GM18508 (cell line): ENCODE measurements at regions not wholly inside any gene's neighbourhood (a gene's known extent, or its start where the extent isn't known, plus 50 kb on each side); places are given as distances from the start of the nearest gene placed in this dataset.

Source experiments
- ATAC-seq: cut with Tn5 transposase; IDR thresholded peaks from one replicate; pipeline ENCODE4 v1.9.1; 2021; ENCODE audit warnings: moderate number of reproducible peaks; ENCODE audit not compliant: insufficient read depth, unreplicated experiment

- ATAC-seq, result no peak
These were observed 77.8 kb upstream of the SMLR1 start for GRCh38 chr6:130749402-130749801.

GRCh38 chr6:130752267-130752666, 74.9 kb upstream of the SMLR1 start:
- ATAC-seq, result no peak

GRCh38 chr6:130754786-130755367, 72.3 kb upstream of the SMLR1 start:
- ATAC-seq, result no peak

GRCh38 chr6:130755368-130756034, 71.7 kb upstream of the SMLR1 start:
- ATAC-seq, result no peak

- ATAC-seq, result no peak
These were observed 70.4 kb upstream of the SMLR1 start for GRCh38 chr6:130756824-130757223.

- ATAC-seq, result no peak
These were observed 68.4 kb upstream of the SMLR1 start for GRCh38 chr6:130758813-130759212.

DNA sequence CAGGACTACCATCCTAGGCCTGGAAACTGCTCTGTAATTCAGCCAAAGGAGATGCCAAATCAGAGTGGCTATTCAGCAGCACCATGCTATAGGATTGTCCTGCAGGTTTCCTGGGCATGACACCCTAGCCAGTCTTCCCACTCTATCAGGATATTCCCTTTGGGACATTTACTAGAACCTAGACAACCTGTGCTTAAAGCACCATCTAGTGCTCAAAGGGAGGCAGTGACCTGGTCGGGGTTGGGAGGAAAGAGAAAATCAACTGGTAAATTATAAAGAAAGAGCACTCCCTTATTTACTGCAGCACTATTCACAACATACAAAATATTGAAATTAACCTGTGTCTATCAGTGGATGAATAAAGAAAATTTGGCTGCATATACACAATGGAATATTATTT, 67.2 kb upstream of the SMLR1 start:
- ATAC-seq, result no peak

DNA sequence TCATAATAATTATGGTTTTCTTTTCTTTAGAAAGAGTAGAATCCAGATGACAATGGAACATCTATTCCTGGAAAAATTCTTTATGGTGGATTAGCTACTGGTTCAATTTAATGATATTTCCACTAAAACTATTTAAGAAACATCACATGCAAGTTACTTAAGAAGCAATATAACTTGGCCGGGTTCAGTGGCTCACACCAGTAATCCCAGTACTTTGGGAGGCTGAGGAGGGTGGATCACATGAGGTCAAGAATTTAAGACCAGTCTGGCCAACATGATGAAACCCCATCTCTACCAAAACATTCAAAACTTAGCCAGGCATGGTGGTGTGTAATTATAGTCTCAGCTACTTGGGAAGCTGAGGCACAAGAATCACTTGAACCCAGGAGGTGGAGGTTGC, 65.9 kb upstream of the SMLR1 start:
- no peak for ATAC-seq

DNA sequence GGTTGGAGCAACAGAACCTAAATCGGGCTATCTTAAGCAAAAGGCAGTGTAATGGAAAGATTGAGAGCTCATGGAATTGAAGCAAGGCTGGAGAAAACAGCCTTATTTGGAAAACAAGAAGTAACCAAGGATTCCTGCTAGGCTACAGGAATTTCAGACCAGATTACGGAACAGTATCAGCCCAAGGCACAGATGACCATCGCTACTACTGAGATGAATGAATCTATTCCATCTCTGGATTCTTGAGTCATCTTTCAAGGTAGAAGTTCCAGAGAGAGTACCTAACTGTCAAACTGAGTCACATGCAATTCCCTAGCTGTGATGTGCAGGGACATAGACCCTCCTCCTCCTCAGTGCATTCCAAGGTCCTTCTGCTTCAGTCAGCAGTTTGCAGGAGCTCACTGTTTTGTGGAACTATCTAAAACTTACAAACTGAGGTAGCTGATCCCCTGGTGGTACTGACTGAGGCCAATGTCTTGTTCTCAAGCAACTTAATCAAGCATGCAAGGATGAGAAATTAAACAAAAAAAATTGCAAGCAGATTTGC, 62.0 kb upstream of the SMLR1 start:
- no peak for ATAC-seq

GRCh38 chr6:130766239-130767144, 60.7 kb upstream of the SMLR1 start:
- no peak for ATAC-seq

DNA sequence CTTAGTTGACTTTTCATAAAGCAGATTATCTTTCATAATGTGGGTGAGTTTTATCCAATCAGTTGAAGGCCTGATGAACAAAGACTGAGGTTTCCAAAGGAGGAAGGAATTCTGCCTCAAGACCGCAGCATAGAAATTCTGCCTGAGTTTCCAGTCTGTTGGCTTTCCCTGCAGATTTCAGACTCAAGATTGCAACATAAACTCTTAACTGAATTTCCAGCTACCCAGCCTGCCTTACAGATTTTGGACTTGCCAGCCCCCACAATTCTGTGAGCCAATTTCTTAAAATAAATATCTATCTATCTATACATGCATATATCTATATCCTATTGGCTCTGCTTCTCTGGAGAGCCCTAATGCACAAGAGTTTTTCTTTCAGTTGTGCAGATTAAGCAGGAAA, 57.3 kb upstream of the SMLR1 start:
- no peak for ATAC-seq

DNA sequence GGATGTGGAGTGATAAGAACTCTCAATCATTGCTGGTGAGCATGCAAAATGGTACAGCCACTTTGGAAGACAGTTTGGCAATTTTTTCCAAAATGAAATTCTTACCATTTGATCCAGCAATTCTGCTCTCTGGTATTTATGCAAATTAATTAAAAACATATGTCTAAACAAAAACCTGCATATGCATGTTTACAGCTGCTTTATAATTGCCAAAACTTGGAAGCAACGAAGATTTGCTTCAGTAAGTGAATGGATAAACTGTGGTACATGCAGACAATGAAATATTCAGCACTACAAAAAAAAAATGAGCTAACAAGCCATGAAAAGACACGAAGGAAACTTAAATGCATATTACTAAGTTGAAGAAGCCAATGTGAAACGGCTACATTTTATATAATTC, 55.5 kb upstream of the SMLR1 start:
- ATAC-seq, result no peak

DNA sequence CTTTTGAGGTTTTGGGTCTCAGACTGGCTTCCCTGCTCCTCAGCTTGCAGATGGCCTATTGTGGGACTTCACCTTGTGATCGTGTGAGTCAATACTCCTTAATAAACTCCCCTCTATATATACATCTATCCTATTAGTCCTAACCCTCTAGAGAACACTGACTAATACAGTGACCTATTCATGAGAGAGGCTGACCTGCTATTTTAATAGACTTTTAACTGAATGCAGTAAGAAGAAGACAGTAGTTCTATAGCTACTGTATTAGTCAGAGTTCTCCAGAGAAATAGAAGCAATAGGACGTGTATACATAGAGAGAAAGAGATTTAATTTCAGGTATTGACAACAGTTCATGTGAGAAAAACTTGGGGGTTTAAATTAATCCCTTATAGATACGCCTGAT, 53.3 kb upstream of the SMLR1 start:
- ATAC-seq, result no peak

DNA sequence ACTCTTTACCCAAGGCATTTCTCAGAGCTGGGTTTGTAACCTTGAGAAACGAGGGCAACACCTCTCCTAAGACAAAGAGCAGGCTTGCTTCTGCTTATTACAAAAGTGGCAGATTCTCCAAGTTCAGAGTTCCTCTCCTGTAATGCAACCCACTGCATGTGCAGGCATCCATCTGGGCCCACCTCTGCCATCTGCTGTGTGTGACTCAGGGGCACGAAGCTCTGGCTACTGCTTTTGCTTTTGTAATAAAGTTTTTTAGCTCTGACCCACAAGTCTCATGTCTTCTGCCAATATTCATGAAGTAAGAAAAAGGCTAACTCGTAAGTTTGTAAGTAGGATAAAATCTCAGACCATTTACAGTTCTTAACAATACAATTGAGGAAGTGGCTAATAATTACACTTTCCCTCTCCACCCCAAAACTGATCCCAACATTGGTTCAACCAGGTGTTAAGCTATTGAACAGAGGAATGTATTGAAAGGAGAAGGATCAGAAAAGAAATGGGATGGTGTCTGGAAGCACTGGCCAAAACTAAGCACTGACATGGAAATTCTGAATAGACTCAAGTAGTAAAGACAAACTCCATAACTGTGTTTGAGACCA, 51.7 kb upstream of the SMLR1 start:
- ATAC-seq, result no peak

DNA sequence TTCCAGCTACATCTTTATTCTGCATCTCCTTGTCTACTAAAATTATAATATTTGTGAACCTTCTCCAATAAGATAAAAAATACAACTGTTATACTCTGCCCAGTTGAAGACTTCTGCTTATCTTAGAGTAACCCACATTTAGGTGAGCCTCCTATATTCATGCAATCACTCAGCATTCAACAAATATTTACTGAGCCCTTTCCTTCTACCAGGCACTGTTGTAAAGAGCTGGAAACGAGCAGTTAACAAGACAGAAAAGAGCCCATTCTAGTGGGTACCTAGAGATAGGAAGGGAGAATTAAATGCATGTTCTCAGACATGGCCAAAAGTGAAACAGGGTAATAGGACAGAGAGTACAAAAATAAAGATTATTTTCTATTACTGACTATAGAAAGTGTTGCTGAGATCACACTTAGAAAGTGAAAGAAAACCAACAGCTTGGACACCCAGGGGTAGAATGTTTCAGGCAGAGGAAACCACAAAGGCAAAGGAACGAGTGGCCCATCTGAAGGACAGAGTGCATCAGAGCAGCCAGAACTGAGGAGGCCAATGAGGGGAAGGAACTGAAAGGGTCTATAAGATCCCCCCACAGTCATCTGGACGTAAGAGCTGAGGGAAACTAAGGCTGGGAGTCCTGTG, 50.8 kb upstream of the SMLR1 start:
- ATAC-seq, result peak; percentile 97
